ENCODE measurements at regions not wholly inside any gene's neighbourhood (a gene's known extent, or its start where the extent isn't known, plus 50 kb on each side); places are given as distances from the start of the nearest gene placed in this dataset.
"Not testable (repeated sequence)": the region's sequence is repeated elsewhere in the genome, so short reads cannot be mapped to it uniquely, and the experiment has no call there.

GRCh38 chr22:33971561-33971961 is 51.3 kb upstream of the LARGE1 start:
- DNase-seq: no peak

GRCh38 chr22:33975841-33976240 is 55.6 kb upstream of the LARGE1 start:
- no peak for DNase-seq

GRCh38 chr22:33983558-33983957 is 63.3 kb upstream of the LARGE1 start:
- no peak for DNase-seq

- no peak for DNase-seq
Measured at GRCh38 chr22:33984211-33984610, 63.9 kb upstream of the LARGE1 start.

GRCh38 chr22:33984656-33985285 is 64.5 kb upstream of the LARGE1 start:
- no peak for DNase-seq

- no peak for DNase-seq
Measured at GRCh38 chr22:33985506-33985905, 65.2 kb upstream of the LARGE1 start.

GRCh38 chr22:33986167-33986771 is 66.0 kb upstream of the LARGE1 start:
- no peak for DNase-seq

- no peak for DNase-seq
Measured at GRCh38 chr22:33986954-33987353, 66.7 kb upstream of the LARGE1 start.

GRCh38 chr22:33989263-33989662 is 69.0 kb upstream of the LARGE1 start:
- not testable (repeated sequence) for DNase-seq

GRCh38 chr22:33991620-33992019 is 71.3 kb upstream of the LARGE1 start:
- DNase-seq: no peak

GRCh38 chr22:33996824-33997223 is 76.5 kb upstream of the LARGE1 start:
- no peak for DNase-seq

GRCh38 chr22:34000879-34001526 is 80.7 kb upstream of the LARGE1 start:
- DNase-seq: no peak

GRCh38 chr22:34001701-34002466 is 81.6 kb upstream of the LARGE1 start:
- DNase-seq: no peak

GRCh38 chr22:34004058-34004457 is 83.8 kb upstream of the LARGE1 start:
- DNase-seq: no peak

- no peak for DNase-seq
Measured at GRCh38 chr22:34010259-34010658, 90.0 kb upstream of the LARGE1 start.

GRCh38 chr22:34015642-34016041 is 95.4 kb upstream of the LARGE1 start:
- no peak for DNase-seq

- DNase-seq: no peak
Measured at GRCh38 chr22:34017205-34017604, 96.9 kb upstream of the LARGE1 start.

GRCh38 chr22:34019190-34019845 is 99.0 kb upstream of the LARGE1 start:
- no peak for DNase-seq

- no peak for DNase-seq
Measured at GRCh38 chr22:34035209-34035608, 114.9 kb upstream of the LARGE1 start.

GRCh38 chr22:34036931-34037330 is 116.7 kb upstream of the LARGE1 start:
- DNase-seq: no peak

GRCh38 chr22:34038801-34039555 is 118.7 kb upstream of the LARGE1 start:
- DNase-seq: no peak

GRCh38 chr22:34045311-34045710 is 125.0 kb upstream of the LARGE1 start:
- no peak for DNase-seq

Measured in CD4-positive, alpha-beta T cell treated with Interleukin-10 for 1 hour (primary cell).